Caco-2 (cell line): ENCODE measurements at regions not wholly inside any gene's neighbourhood (a gene's known extent, or its start where the extent isn't known, plus 50 kb on each side); places are given as distances from the start of the nearest gene placed in this dataset.
A peak's percentile ranks its signal among the peaks of the same experiment; 100 is the strongest.

Source experiments
- BruUV-seq: library from RNA; stranded (reverse); fragments of 400-500 nt; replicated peaks from 2 replicates; lab custom pipeline; 2021; lab: Mats Ljungman, UMichigan
- CTCF ChIA-PET: fragments of 300-600 bp; sonication (Branson Sonifier 250); formaldehyde crosslinking; loops from one replicate; lab custom pipeline; 2022; ENCODE audit warnings: antibody characterized with exemption; lab: Charles Lee
- POLR2A ChIA-PET: fragments of 300-600 bp; sonication (Branson Sonifier 250); formaldehyde crosslinking; loops from one replicate; lab custom pipeline; 2022; ENCODE audit warnings: antibody characterized with exemption; lab: Charles Lee
- DNase-seq, 2 experiments: peaks; one replicate each; pipeline versions ENCODE4 v3.0.0 to v3.0.0-alpha.2; 2020 to 2022
- H3K27me3 ChIP-seq: replicated peaks from 2 replicates; pipeline ENCODE4 v1.6.0; 2011; ENCODE audit warnings: low read length; ENCODE audit not compliant: control insufficient read depth, insufficient read depth
- H3K36me3 ChIP-seq: 2 replicates; pipeline ENCODE4 v1.5.1; 2011; ENCODE audit warnings: low read length; ENCODE audit not compliant: control insufficient read depth, insufficient read depth
- H3K4me1 ChIP-seq: fragments of 250-450 bp; sonication (Bioruptor Pico); 2 replicates; pipeline ENCODE4 v1.5.1; 2020; ENCODE audit warnings: mild to moderate bottlenecking
- H3K4me3 ChIP-seq: 2 replicates; pipeline ENCODE4 v1.5.1; 2011; ENCODE audit warnings: low read depth, mild to moderate bottlenecking, control low read depth, low read length
- H3K9me3 ChIP-seq: fragments of 250-450 bp; sonication (Bioruptor Pico); 2 replicates; pipeline ENCODE4 v1.5.1; 2020; ENCODE audit warnings: mild to moderate bottlenecking, moderate library complexity
- H3K27ac Mint-ChIP-seq: one replicate; pipeline ENCODE4 v1.8.0; 2022; ENCODE audit warnings: mixed read lengths; ENCODE audit not compliant: unreplicated experiment
- H3K27me3 Mint-ChIP-seq: one replicate; pipeline ENCODE4 v1.8.0; 2022; ENCODE audit warnings: mixed read lengths; ENCODE audit not compliant: insufficient read depth, unreplicated experiment
- H3K36me3 Mint-ChIP-seq: one replicate; pipeline ENCODE4 v1.8.0; 2022; ENCODE audit warnings: mild to moderate bottlenecking, mixed read lengths; ENCODE audit not compliant: insufficient read depth, unreplicated experiment
- H3K4me1 Mint-ChIP-seq: one replicate; pipeline ENCODE4 v1.8.0; 2022; ENCODE audit warnings: low read depth, mixed read lengths; ENCODE audit not compliant: unreplicated experiment
- H3K4me3 Mint-ChIP-seq: one replicate; pipeline ENCODE4 v1.8.0; 2022; ENCODE audit warnings: mild to moderate bottlenecking, moderate library complexity, mixed read lengths; ENCODE audit not compliant: unreplicated experiment
- H3K9me3 Mint-ChIP-seq: one replicate; pipeline ENCODE4 v1.8.0; 2022; ENCODE audit warnings: mixed read lengths; ENCODE audit not compliant: unreplicated experiment
- intact Hi-C: fragments of 100-400 bp; cut with micrococcal nuclease; formaldehyde crosslinking; loops from one replicate; pipeline ENCODE4 v1.10.0; 2022; ENCODE audit not compliant: unreplicated experiment
- TF ChIP-seq, protein P1 (sequence below), 2 experiments: fragments of 200-600 bp in 1 of 2; IDR thresholded peaks; 1 replicate in 1 of 2; 2 replicates in 1 of 2; pipeline versions ENCODE4 v1.5.1 to v1.8.0; 2011 to 2022; ENCODE audit warnings: antibody characterized with exemption in 1 of 2, control low read depth in 1 of 2, inconsistent platforms in 1 of 2, low read depth in 1 of 2, low read length in 1 of 2, mild to moderate bottlenecking in 1 of 2, moderate library complexity in 1 of 2; ENCODE audit not compliant: insufficient read depth in 1 of 2, severe bottlenecking in 1 of 2, unreplicated experiment in 1 of 2

DNA sequence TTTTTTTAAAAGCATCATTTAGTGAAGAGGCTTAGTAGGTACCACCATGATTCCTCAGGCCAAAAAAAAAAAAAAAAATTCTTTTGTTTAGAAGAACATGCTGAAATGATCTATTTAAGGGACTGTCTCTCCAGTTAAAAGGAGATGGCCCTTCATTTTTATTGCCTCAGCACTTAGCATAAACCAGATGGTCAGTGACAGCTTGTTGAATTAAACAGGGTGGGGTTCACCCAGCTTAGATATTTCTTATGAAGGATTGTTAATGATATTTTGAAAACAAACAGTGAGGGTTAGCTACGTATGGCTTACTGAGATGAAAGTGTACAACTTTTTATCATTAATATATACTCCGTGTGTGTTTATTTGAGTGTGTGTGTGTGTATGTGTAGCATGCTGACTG is 203.7 kb downstream of the FAM181B start:
- Mint-ChIP-seq H3K36me3 (no peaks in the 10 kb centered on the region), H3K4me1 (no peaks in the 10 kb centered on the region), H3K27ac (no peak overlapping the region), H3K4me3 (no peak overlapping the region), H3K27me3 (peaks cover 3% of the 10 kb centered on the region), H3K9me3 (no peaks in the 10 kb centered on the region)
- ChIA-PET POLR2A (no interaction called here), CTCF (no interaction called here)
- no peak for DNase-seq
- intact Hi-C loops = no loop called here
- H3K4me1 ChIP-seq = no peaks in the 10 kb centered on the region
- BruUV-seq = no TSS peak
- H3K27me3 ChIP-seq = 0 out of 2 replicates have a peak, but pooled peaks cover 1% of the 10 kb centered on the region
- TF ChIP-seq, protein P1, sequence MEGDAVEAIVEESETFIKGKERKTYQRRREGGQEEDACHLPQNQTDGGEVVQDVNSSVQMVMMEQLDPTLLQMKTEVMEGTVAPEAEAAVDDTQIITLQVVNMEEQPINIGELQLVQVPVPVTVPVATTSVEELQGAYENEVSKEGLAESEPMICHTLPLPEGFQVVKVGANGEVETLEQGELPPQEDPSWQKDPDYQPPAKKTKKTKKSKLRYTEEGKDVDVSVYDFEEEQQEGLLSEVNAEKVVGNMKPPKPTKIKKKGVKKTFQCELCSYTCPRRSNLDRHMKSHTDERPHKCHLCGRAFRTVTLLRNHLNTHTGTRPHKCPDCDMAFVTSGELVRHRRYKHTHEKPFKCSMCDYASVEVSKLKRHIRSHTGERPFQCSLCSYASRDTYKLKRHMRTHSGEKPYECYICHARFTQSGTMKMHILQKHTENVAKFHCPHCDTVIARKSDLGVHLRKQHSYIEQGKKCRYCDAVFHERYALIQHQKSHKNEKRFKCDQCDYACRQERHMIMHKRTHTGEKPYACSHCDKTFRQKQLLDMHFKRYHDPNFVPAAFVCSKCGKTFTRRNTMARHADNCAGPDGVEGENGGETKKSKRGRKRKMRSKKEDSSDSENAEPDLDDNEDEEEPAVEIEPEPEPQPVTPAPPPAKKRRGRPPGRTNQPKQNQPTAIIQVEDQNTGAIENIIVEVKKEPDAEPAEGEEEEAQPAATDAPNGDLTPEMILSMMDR (IDR thresholded peaks at IDR 0.05; ENCODE audit: insufficient read depth in 1 of 2, low read depth in 1 of 2, low read length in 1 of 2, severe bottlenecking in 1 of 2, unreplicated experiment in 1 of 2) = no peak
- no peaks in the 10 kb centered on the region for H3K36me3 ChIP-seq
- no peak overlapping the region for H3K4me3 ChIP-seq
- no peaks in the 10 kb centered on the region for H3K9me3 ChIP-seq

DNA sequence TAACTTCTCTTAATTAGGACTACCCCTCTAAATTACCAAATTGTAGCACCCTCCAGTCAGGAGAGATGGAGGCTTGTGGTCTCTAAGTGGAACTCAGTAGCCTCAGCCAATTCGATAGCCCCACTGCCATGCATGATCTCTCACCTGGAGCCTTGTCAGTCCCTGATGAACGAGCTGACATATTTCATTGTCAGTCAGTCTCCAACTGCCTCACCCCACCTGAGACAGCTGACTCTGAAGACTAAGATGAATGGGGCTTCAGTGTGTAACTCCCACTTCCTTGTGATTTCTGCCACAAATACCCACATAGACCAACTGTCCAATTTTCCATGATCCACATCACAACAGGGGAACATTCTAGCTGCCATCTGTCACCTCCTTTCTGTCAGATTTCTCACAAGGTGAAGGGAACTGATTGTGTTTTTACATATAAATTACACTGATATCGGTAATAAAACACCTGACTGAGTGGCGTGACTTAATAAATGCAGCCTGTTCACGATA is 206.5 kb downstream of the FAM181B start:
- H3K36me3 ChIP-seq = no peaks in the 10 kb centered on the region
- POLR2A ChIA-PET = no interaction called here
- Mint-ChIP-seq H3K36me3 (no peaks in the 10 kb centered on the region), H3K27ac (no peak overlapping the region), H3K4me1 (no peaks in the 10 kb centered on the region), H3K9me3 (no peaks in the 10 kb centered on the region), H3K27me3 (peaks cover 3% of the 10 kb centered on the region), H3K4me3 (no peak overlapping the region)
- intact Hi-C loops = no loop called here
- TF ChIP-seq, protein P1 (IDR thresholded peaks at IDR 0.05; ENCODE audit: insufficient read depth in 1 of 2, low read depth in 1 of 2, low read length in 1 of 2, severe bottlenecking in 1 of 2, unreplicated experiment in 1 of 2) = no peak
- no peaks in the 10 kb centered on the region for H3K9me3 ChIP-seq
- CTCF ChIA-PET = no interaction called here
- no TSS peak for BruUV-seq
- 0 out of 2 replicates have a peak, but pooled peaks cover 1% of the 10 kb centered on the region for H3K27me3 ChIP-seq
- no peak for DNase-seq
- no peaks in the 10 kb centered on the region for H3K4me1 ChIP-seq
- H3K4me3 ChIP-seq = no peak overlapping the region

DNA sequence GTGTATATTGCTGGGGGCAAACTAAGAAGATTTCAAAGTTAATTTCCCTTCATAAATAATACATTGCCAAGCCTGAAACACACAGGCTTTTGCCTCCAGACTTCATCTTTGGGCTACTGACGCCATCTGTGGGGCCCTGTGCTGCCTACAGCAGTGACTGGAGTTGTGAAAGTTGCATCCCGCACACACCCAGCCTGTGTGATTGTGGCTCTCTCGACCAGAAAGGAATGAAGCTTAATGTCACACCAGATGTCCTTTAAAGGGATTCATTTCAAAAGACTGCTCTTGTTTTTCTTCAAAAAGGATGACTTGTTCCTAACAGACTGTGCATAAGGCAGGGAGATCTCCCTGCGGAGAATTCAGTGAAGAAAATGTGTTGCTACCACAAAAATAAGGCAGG is 210.5 kb downstream of the FAM181B start:
- TF ChIP-seq, protein P1 (IDR thresholded peaks at IDR 0.05; ENCODE audit: insufficient read depth in 1 of 2, low read depth in 1 of 2, low read length in 1 of 2, severe bottlenecking in 1 of 2, unreplicated experiment in 1 of 2) = peak in 1 of 2 experiments; percentile 23
- Histone ChIP-seq H3K4me1 (no peaks in the 10 kb centered on the region), H3K9me3 (no peaks in the 10 kb centered on the region), H3K27me3 (0 out of 2 replicates have a peak, but pooled peaks cover 1% of the 10 kb centered on the region), H3K4me3 (no peak overlapping the region), H3K36me3 (no peaks in the 10 kb centered on the region)
- H3K4me1 Mint-ChIP-seq = no peaks in the 10 kb centered on the region
- BruUV-seq = no TSS peak
- no peak overlapping the region for H3K4me3 Mint-ChIP-seq
- H3K36me3 Mint-ChIP-seq = no peaks in the 10 kb centered on the region
- H3K27ac Mint-ChIP-seq = no peak overlapping the region
- ChIA-PET POLR2A (no interaction called here), CTCF (no interaction called here)
- intact Hi-C loops = loop anchor here (1.0 kb wide), 1 partner anchor 208 kb away; no protein-coding TSS in a partner anchor
- DNase-seq = no peak
- no peaks in the 10 kb centered on the region for H3K9me3 Mint-ChIP-seq
- H3K27me3 Mint-ChIP-seq = peaks cover 3% of the 10 kb centered on the region
